Gastrocnemius medialis (tissue), 4 donors: ENCODE measurements at regions not wholly inside any gene's neighbourhood (a gene's known extent, or its start where the extent isn't known, plus 50 kb on each side); places are given as distances from the start of the nearest gene placed in this dataset.

Experiments used
- ATAC-seq, 2 donors: fragments of 150-250 bp; one replicate each; pipeline ENCODE4 v1.9.1; 2016
- DNase-seq, 2 donors: peaks; one replicate each; pipeline ENCODE4 v3.0.0-alpha.2; 2019
- H3K27ac ChIP-seq, 4 donors: fragments of 200-600 bp; sonication (generic); 1 replicate in 1 of 4; 2 replicates in 3 of 4; pipeline ENCODE4 v1.5.1; 2016 to 2018; ENCODE audit warnings: mild to moderate bottlenecking in 2 of 4, moderate library complexity in 1 of 4
- H3K27me3 ChIP-seq, 3 donors: fragments of 200-600 bp; sonication (generic) in 2 of 3; 1 replicate in 1 of 3; 2 replicates in 2 of 3; pipeline versions ENCODE4 v1.5.1 to v1.6.0; 2016 to 2019; ENCODE audit warnings: mild to moderate bottlenecking in 1 of 3, moderate library complexity in 1 of 3
- H3K36me3 ChIP-seq, 2 donors: fragments of 200-600 bp; sonication (generic) in 1 of 2; one replicate each; pipeline ENCODE4 v1.5.1; 2017 to 2018
- H3K4me1 ChIP-seq, 2 donors: fragments of 200-600 bp; sonication (generic) in 1 of 2; one replicate each; pipeline ENCODE4 v1.5.1; 2016 to 2017; ENCODE audit warnings: mild to moderate bottlenecking in 2 of 2
- H3K4me3 ChIP-seq, 4 donors: fragments of 200-600 bp; sonication (generic) in 3 of 4; 1 replicate in 1 of 4; 2 replicates in 3 of 4; pipeline ENCODE4 v1.5.1; 2016 to 2019; ENCODE audit warnings: mild to moderate bottlenecking in 2 of 4
- H3K9me3 ChIP-seq, 3 donors: fragments of 200-600 bp; sonication (generic) in 2 of 3; 1 replicate in 1 of 3; 2 replicates in 2 of 3; pipeline ENCODE4 v1.5.1; 2016 to 2019
- CTCF ChIP-seq, 5 experiments: fragments of 450-650 bp in 3 of 5; fragments of 200-600 bp in 2 of 5; sonication (generic) in 2 of 5; IDR thresholded peaks in 4 of 5; conservative IDR thresholded peaks in 1 of 5; 1 replicate in 4 of 5; 2 replicates in 1 of 5; pipeline ENCODE4 v1.5.1; 2016 to 2019; ENCODE audit warnings: antibody characterized with exemption in 5 of 5, mild to moderate bottlenecking in 3 of 5, moderate library complexity in 3 of 5
- POLR2A ChIP-seq, 2 donors: fragments of 450-650 bp; IDR thresholded peaks; one replicate each; pipeline ENCODE4 v1.6.1; 2017; ENCODE audit warnings: antibody characterized with exemption in 2 of 2, mild to moderate bottlenecking in 2 of 2, moderate library complexity in 2 of 2
- in situ Hi-C, 4 donors: fragments of 200-750 bp; cut with MboI; loops; one replicate each; pipeline versions ENCODE4 v1.15.0 to v1.8.0; 2017; ENCODE audit warnings: low sequenced_read_pairs in 4 of 4
- intact Hi-C: fragments of 100-400 bp; cut with DNase I; formaldehyde crosslinking; loops from one replicate; pipeline ENCODE4 v1.15.1; 2023; ENCODE audit warnings: low total_unique reads

GRCh38 chr2:24418166-24418841 lies 58.0 kb upstream of the ITSN2 start:
- in situ Hi-C loops (loop anchor here (10.0 to 25.0 kb wide), 3 partner anchors 369 to 719 kb away; partner anchors contain the start of genes CENPO (in 1 of the 4) and PTRHD1 (in 1 of the 4)), intact Hi-C loops (no loop called here)
- Histone ChIP-seq H3K36me3 (no peaks in the 10 kb centered on the region), H3K4me1 (peaks cover 0 to 3% of the 10 kb centered on the region in 2 donors), H3K27me3 (no peaks in the 10 kb centered on the region), H3K4me3 (no peak overlapping the region), H3K9me3 (no peaks in the 10 kb centered on the region), H3K27ac (no peak overlapping the region)
- TF ChIP-seq POLR2A (IDR thresholded peaks at IDR 0.05) = no peak
- no peak for TF ChIP-seq CTCF (IDR thresholded peaks at IDR 0.05 in 4 of 5, conservative IDR thresholded peaks at IDR 0.05 in 1 of 5)
- DNase-seq (no peak), ATAC-seq (no peak)

GRCh38 chr2:24412812-24413211 lies 52.5 kb upstream of the ITSN2 start:
- Histone ChIP-seq H3K4me3 (no peak overlapping the region), H3K9me3 (no peaks in the 10 kb centered on the region), H3K4me1 (peaks cover 6 to 22% of the 10 kb centered on the region in 2 donors), H3K27ac (no peak overlapping the region), H3K36me3 (no peaks in the 10 kb centered on the region), H3K27me3 (no peaks in the 10 kb centered on the region)
- ATAC-seq (no peak), DNase-seq (no peak)
- in situ Hi-C loops = loop anchor here (5.0 to 25.0 kb wide), 4 partner anchors 374 to 724 kb away; partner anchors contain the start of genes CENPO (in 1 of the 4) and PTRHD1 (in 1 of the 4)
- intact Hi-C loops = no loop called here
- TF ChIP-seq CTCF (IDR thresholded peaks at IDR 0.05 in 4 of 5, conservative IDR thresholded peaks at IDR 0.05 in 1 of 5) (no peak), POLR2A (IDR thresholded peaks at IDR 0.05) (no peak)

- no peaks in the 10 kb centered on the region for H3K9me3 ChIP-seq
- H3K4me3 ChIP-seq = no peak overlapping the region
- no peaks in the 10 kb centered on the region for H3K27me3 ChIP-seq
- intact Hi-C loops (no loop called here), in situ Hi-C loops (loop anchor here (5.0 to 25.0 kb wide), 4 partner anchors 376 to 726 kb away; partner anchors contain the start of genes CENPO (in 1 of the 4) and PTRHD1 (in 1 of the 4))
- ATAC-seq (no peak), DNase-seq (no peak)
- no peaks in the 10 kb centered on the region for H3K36me3 ChIP-seq
- TF ChIP-seq POLR2A (IDR thresholded peaks at IDR 0.05) = no peak
- TF ChIP-seq CTCF (IDR thresholded peaks at IDR 0.05 in 4 of 5, conservative IDR thresholded peaks at IDR 0.05 in 1 of 5) = no peak
- H3K27ac ChIP-seq = no peak overlapping the region
- peaks cover 6 to 22% of the 10 kb centered on the region in 2 donors for H3K4me1 ChIP-seq
Measured at GRCh38 chr2:24411488-24412151, 51.3 kb upstream of the ITSN2 start.

- in situ Hi-C loops (loop anchor here (5.0 to 25.0 kb wide), 4 partner anchors 376 to 726 kb away; partner anchors contain the start of genes CENPO (in 1 of the 4) and PTRHD1 (in 1 of the 4)), intact Hi-C loops (loop anchor here (1.0 kb wide), 1 partner anchor 416 kb away; no protein-coding TSS in a partner anchor)
- Histone ChIP-seq H3K27me3 (no peaks in the 10 kb centered on the region), H3K4me1 (peaks cover 6 to 22% of the 10 kb centered on the region in 2 donors), H3K4me3 (no peak overlapping the region), H3K9me3 (no peaks in the 10 kb centered on the region), H3K27ac (no peak overlapping the region), H3K36me3 (no peaks in the 10 kb centered on the region)
- peak in 1 of 2 donors; percentile 57 for ATAC-seq
- no peak for TF ChIP-seq CTCF (IDR thresholded peaks at IDR 0.05 in 4 of 5, conservative IDR thresholded peaks at IDR 0.05 in 1 of 5)
- no peak for TF ChIP-seq POLR2A (IDR thresholded peaks at IDR 0.05)
- no peak for DNase-seq
Measured at GRCh38 chr2:24410976-24411375, 50.6 kb upstream of the ITSN2 start.
